Choroid plexus epithelial cell (primary cell): ENCODE measurements at regions not wholly inside any gene's neighbourhood (a gene's known extent, or its start where the extent isn't known, plus 50 kb on each side); places are given as distances from the start of the nearest gene placed in this dataset.

Source experiments
- DNase-seq: peaks from one replicate; pipeline ENCODE4 v3.0.0-alpha.2; 2010; ENCODE audit warnings: low read depth
- H3K4me3 ChIP-seq: 2 replicates; pipeline ENCODE4 v1.5.1; 2011; ENCODE audit warnings: low read depth, mild to moderate bottlenecking, control low read depth, low read length, moderate library complexity
- CTCF ChIP-seq: conservative IDR thresholded peaks from 2 replicates; pipeline ENCODE4 v1.5.1; 2011; ENCODE audit warnings: low read depth, mild to moderate bottlenecking, control low read depth, inconsistent platforms, low read length, moderate library complexity

DNA sequence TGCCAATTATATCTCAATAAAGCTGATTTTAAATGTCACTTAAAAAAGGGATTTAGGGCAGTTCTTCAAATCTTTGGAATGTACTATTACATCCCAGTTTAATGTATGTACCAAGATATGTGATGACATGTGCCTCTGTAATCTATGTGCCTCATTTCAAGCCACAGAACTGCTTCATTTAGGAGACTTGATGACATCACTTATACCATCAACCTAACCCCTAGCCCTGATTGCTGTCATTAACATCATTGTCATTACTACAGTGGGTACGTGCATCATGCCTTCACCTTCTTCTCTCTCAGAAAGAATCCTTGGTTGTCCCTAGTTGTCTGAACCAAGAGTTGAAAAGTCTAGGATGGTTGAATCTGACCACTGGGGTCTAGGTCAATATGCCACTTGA lies 134.3 kb upstream of the RAB11FIP2 start:
- no peak overlapping the region for H3K4me3 ChIP-seq
- TF ChIP-seq CTCF = no peak
- DNase-seq = no peak

DNA sequence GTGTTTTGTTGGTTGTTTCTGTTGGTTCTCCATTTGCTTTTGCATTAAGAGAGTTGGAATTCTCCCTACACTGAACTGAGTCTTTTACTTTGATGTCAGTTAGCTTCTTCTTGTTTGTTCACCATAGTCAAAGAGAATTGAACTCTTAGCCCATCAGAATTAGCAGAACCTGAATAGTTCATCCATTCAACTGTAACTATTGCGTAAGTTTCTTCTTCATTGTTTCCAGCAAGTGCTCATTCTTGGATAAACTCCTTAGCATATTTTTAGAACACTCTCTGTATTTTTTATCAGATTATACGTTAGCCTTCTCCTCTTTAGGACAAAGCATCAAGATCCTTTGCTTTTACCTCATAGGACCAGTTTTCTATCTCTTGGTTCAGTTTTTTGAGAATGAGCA lies 128.4 kb upstream of the RAB11FIP2 start:
- H3K4me3 ChIP-seq = no peak overlapping the region
- no peak for TF ChIP-seq CTCF
- no peak for DNase-seq

DNA sequence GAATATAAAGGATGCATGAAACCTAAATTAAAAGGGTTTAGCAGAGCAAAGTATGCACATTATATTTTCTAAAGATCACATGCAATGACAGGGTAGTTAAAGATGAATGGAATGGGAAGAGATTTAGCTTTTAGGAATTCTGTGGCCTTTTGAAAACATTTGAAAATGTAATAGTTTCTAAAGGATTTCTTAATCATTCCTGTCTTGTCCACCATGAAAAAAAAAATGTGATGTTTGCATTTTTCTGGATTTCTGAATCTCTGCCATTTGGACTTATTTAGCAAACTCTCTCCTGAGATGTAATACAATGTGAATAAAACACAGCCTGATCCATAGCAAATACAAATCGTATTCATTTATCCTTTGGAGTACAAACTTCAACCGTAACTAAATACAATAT lies 126.6 kb upstream of the RAB11FIP2 start:
- no peak overlapping the region for H3K4me3 ChIP-seq
- no peak for DNase-seq
- no peak for TF ChIP-seq CTCF

DNA sequence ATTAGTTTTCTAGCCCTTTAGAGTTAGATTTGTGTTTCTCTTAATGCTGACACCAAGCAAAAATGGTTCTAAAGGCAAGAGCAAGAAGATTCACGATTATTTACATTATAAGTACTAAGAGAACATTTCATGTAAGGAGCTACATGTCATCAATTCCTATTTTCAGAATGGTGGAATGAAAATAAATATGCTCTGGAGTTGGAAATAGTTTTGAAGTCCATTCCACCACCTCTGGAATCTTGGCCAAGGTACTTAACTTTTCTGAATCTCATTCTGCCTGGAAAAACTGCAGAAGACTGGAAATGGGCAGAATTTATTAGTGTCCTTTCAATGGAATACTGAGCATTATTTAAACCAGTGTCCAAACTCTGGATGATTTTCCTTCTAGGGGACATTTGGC lies 125.1 kb upstream of the RAB11FIP2 start:
- no peak for TF ChIP-seq CTCF
- H3K4me3 ChIP-seq = no peak overlapping the region
- DNase-seq = no peak

DNA sequence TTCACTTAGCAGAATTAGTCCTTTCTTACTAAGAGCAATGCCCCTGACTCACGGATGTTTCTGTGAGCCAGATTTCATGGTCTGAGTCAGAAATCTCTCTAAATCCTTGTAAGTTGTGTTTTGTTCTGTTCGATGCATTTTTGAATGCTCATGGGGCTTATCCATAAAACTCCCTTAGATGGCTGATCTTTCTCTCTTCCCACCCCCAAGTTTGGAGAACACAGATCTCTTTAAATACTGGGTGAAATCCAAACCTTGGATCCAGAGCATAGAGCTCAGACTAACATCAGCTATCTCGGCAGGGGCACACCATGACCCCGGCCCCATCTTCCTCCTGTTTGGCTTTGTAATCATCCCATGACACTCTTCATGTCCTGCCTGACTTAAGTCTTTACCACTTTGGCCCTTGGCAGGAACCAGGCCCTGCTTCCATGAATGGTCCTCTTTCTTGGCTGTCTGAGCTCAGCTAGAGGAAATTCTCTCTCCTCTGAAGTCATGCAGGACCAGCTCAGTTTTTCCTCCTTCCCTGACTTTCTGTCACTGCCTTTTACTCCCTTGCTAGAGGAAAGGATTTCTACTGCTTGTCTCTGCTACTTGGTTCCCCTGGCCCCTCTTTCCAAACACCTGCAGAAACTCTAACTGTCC lies 120.4 kb upstream of the RAB11FIP2 start:
- TF ChIP-seq CTCF = no peak

DNA sequence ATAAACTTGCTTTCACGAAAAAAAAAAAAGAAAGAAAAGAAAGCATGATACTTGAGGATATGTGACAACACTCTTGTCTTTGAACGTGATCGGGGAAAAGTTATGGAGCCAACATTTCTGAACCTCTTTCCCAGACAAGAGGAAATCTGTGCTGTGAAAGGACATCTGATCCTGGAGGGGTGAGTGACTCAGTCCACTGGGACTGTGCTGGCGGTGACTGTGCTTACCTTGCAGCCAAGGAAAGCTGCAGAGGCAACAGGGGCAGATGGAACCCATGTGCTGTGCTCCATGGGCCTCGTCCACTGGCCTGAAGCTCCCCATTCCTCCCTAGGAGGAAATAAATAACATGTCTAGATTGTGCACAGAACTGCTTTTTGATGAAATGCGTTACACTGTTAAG lies 116.5 kb upstream of the RAB11FIP2 start:
- H3K4me3 ChIP-seq = no peak overlapping the region
- no peak for TF ChIP-seq CTCF
- DNase-seq = no peak

More for the DNA sequence above, 120.4 kb upstream of the RAB11FIP2 start:
- DNase-seq = no peak
- H3K4me3 ChIP-seq = no peak overlapping the region

DNA sequence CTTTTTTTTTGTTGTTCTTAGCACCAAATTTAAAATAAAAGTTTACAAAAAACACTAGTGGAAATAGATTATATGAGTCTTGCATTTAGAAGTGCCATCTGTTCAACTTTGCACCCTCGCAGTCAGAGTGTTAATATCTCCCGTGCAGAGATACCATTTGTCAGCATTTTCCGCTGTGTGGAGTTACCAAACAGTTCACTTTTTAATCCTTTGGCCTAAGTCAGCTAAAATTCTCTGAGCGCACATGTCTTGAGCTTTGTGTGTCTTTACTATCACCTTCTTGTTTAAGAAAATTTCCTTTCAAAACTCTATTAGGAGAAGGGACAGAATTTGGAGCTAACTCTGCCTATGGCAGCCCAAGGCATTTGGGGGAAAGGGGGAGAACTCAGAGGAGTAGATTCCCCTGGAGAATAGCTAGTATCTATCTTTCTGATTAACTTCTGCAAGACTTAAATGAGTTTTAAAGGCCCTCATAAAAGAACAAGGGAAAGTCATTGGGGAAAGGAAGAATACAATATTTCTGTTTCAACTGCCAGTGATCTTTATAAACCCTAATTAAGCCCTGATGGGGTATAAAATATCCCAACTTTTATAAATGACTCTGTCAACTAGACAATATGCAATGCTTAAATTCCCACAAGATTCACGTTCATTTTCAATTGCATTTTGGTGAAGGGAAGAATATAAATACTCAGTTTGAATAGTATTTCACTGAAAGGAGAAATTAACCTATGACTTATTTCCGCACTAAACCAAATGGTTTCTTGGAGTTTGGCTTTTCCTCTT lies 114.9 kb upstream of the RAB11FIP2 start:
- H3K4me3 ChIP-seq = no peak overlapping the region
- TF ChIP-seq CTCF = no peak
- no peak for DNase-seq
